ENCODE measurements at regions not wholly inside any gene's neighbourhood (a gene's known extent, or its start where the extent isn't known, plus 50 kb on each side); places are given as distances from the start of the nearest gene placed in this dataset.
A peak's percentile ranks its signal among the peaks of the same experiment; 100 is the strongest.

DNA sequence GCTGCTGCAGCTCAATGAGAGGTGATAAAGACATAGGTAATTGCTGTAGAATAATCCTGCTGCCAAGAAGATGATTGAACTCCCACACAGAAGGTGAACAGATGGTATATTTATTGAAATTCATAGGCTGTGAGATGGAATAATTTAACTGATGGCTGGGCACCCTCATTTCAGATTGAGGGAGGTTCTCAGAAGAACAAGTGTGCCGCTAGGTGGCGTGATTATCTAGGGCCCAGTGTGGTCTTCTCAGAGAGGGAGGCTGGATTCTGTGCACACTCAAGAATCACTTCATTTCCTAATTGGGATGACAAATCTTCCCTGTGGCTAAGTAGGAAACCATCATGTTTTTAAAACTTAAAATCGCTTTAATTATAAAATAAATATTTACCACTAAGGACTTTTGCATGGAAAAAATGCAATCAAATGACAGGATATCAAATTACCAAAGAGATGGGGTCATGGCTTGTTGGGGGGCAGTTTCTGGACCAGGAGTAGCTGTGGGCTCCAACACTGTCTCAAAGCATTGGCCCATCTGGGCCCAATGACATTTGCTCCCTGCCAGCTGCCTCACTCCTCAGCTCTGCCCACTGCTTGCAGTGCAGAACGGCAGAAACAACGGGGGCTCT lies 132.3 kb downstream of the SNAPC1 start:
- no peaks in the 10 kb centered on the region for H3K4me1 ChIP-seq (ENCODE audit: insufficient read depth)
- H3K4me2 ChIP-seq = no peak overlapping the region
- H4K20me1 ChIP-seq (ENCODE audit: insufficient read depth, poor library complexity, severe bottlenecking) = no peaks in the 10 kb centered on the region
- no peak overlapping the region for H3K27ac ChIP-seq
- H3K27me3 ChIP-seq = no peaks in the 10 kb centered on the region
- 40% methylated on average over 5 of the region's 5 CpGs for WGBS (ENCODE audit: low lambda C conversion rate, missing lambda C conversion rate)
- H3K79me2 ChIP-seq = no peaks in the 10 kb centered on the region
- TF ChIP-seq, protein P1, sequence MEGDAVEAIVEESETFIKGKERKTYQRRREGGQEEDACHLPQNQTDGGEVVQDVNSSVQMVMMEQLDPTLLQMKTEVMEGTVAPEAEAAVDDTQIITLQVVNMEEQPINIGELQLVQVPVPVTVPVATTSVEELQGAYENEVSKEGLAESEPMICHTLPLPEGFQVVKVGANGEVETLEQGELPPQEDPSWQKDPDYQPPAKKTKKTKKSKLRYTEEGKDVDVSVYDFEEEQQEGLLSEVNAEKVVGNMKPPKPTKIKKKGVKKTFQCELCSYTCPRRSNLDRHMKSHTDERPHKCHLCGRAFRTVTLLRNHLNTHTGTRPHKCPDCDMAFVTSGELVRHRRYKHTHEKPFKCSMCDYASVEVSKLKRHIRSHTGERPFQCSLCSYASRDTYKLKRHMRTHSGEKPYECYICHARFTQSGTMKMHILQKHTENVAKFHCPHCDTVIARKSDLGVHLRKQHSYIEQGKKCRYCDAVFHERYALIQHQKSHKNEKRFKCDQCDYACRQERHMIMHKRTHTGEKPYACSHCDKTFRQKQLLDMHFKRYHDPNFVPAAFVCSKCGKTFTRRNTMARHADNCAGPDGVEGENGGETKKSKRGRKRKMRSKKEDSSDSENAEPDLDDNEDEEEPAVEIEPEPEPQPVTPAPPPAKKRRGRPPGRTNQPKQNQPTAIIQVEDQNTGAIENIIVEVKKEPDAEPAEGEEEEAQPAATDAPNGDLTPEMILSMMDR (IDR thresholded peaks at IDR 0.05; ENCODE audit: poor library complexity) = peak; percentile 68
- no peak for TF ChIP-seq EZH2phosphoT487 (IDR thresholded peaks at IDR 0.05; ENCODE audit: low read depth, severe bottlenecking, unreplicated experiment)
- no peaks in the 10 kb centered on the region for H3K36me3 ChIP-seq (replicated peaks; ENCODE audit: insufficient read depth, low read depth)
- peak; percentile 87 for DNase-seq (ENCODE audit: low spot score)
- no peak overlapping the region for H2AFZ ChIP-seq
- H3K9me3 ChIP-seq (ENCODE audit: low read depth) = no peaks in the 10 kb centered on the region
- no peaks in the 10 kb centered on the region for H3K9me2 ChIP-seq (replicated peaks; ENCODE audit: insufficient read depth)
- no peak overlapping the region for H3K4me3 ChIP-seq

DNA sequence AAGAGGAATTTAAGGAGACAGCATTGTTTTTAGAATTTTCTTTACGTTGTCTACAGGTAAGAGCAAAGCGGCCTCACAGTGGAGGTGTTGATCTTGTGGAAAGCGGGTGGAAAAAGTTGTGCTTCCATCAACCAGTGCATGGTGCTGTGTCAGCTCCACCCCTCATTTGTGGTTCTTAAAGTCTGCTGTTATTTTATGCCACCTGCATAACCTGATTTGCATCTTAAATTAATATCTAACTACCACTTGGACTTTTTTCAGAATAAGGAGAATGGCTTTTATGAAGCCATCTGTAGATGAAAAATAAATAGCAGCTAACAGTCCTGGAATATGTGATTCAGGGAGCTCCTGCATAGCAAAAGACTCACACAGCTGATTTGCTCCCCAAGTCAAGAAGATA lies 135.1 kb downstream of the SNAPC1 start:
- H3K9me2 ChIP-seq (replicated peaks; ENCODE audit: insufficient read depth) = no peaks in the 10 kb centered on the region
- no peaks in the 10 kb centered on the region for H3K79me2 ChIP-seq
- no peaks in the 10 kb centered on the region for H4K20me1 ChIP-seq (ENCODE audit: insufficient read depth, poor library complexity, severe bottlenecking)
- H3K27ac ChIP-seq = no peak overlapping the region
- H3K4me2 ChIP-seq = no peak overlapping the region
- no peaks in the 10 kb centered on the region for H3K36me3 ChIP-seq (replicated peaks; ENCODE audit: insufficient read depth, low read depth)
- no peak overlapping the region for H2AFZ ChIP-seq
- H3K4me1 ChIP-seq (ENCODE audit: insufficient read depth) = no peaks in the 10 kb centered on the region
- no peak for TF ChIP-seq EZH2 (IDR thresholded peaks at IDR 0.05; ENCODE audit: borderline replicate concordance)
- no peak for TF ChIP-seq EZH2phosphoT487 (IDR thresholded peaks at IDR 0.05; ENCODE audit: low read depth, severe bottlenecking, unreplicated experiment)
- TF ChIP-seq, protein P1 (IDR thresholded peaks at IDR 0.05; ENCODE audit: poor library complexity) = no peak
- 95% methylated on average over 3 of the region's 3 CpGs for WGBS (ENCODE audit: low lambda C conversion rate, missing lambda C conversion rate)
- no peaks in the 10 kb centered on the region for H3K9me3 ChIP-seq (ENCODE audit: low read depth)
- H3K27me3 ChIP-seq = no peaks in the 10 kb centered on the region
- no peak for DNase-seq (ENCODE audit: low spot score)
- no peak overlapping the region for H3K4me3 ChIP-seq

DNA sequence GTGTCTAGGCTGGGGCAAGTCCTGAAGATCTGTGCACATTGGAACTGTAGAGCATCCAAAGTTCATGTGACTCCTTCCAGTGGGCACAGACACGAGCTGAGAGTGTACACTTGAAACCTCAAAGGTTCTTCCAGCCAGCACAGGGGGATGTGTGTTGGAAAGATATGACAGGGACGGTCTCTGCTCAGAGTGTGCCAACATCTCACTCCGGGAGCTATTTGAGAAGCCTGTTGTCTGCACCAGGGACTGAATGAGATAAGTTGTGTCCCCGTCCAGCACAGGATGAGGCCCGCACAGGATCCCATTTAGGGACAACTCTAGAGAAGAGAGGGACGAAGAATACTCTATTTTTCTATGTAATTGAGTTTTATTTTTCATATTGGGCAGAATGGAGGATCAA lies 136.3 kb downstream of the SNAPC1 start:
- WGBS (ENCODE audit: low lambda C conversion rate, missing lambda C conversion rate) = 85% methylated on average over 6 of the region's 6 CpGs
- Histone ChIP-seq H3K4me1 (ENCODE audit: insufficient read depth) (no peaks in the 10 kb centered on the region), H3K36me3 (replicated peaks; ENCODE audit: insufficient read depth, low read depth) (no peaks in the 10 kb centered on the region), H2AFZ (no peak overlapping the region), H3K9me3 (ENCODE audit: low read depth) (no peaks in the 10 kb centered on the region), H4K20me1 (ENCODE audit: insufficient read depth, poor library complexity, severe bottlenecking) (no peaks in the 10 kb centered on the region), H3K4me3 (no peak overlapping the region), H3K27me3 (no peaks in the 10 kb centered on the region), H3K4me2 (no peak overlapping the region), H3K79me2 (no peaks in the 10 kb centered on the region), H3K9me2 (replicated peaks; ENCODE audit: insufficient read depth) (no peaks in the 10 kb centered on the region), H3K27ac (no peak overlapping the region)
- TF ChIP-seq, protein P1 (IDR thresholded peaks at IDR 0.05; ENCODE audit: poor library complexity) = no peak
- no peak for TF ChIP-seq EZH2phosphoT487 (IDR thresholded peaks at IDR 0.05; ENCODE audit: low read depth, severe bottlenecking, unreplicated experiment)
- no peak for TF ChIP-seq EZH2 (IDR thresholded peaks at IDR 0.05; ENCODE audit: borderline replicate concordance)
- DNase-seq (ENCODE audit: low spot score) = no peak

All from hepatocyte (in vitro differentiated cells).